ENCODE measurements at regions not wholly inside any gene's neighbourhood (a gene's known extent, or its start where the extent isn't known, plus 50 kb on each side); places are given as distances from the start of the nearest gene placed in this dataset.

GRCh38 chr4:38601244-38601915 lies 62.6 kb upstream of the KLF3 start:
- no peak for DNase-seq (ENCODE audit: low read depth)

- DNase-seq (ENCODE audit: low read depth): no peak
These were observed 62.1 kb upstream of the KLF3 start for GRCh38 chr4:38601916-38602291.

- no peak for DNase-seq (ENCODE audit: low read depth)
These were observed 60.3 kb upstream of the KLF3 start for GRCh38 chr4:38603652-38604051.

DNA sequence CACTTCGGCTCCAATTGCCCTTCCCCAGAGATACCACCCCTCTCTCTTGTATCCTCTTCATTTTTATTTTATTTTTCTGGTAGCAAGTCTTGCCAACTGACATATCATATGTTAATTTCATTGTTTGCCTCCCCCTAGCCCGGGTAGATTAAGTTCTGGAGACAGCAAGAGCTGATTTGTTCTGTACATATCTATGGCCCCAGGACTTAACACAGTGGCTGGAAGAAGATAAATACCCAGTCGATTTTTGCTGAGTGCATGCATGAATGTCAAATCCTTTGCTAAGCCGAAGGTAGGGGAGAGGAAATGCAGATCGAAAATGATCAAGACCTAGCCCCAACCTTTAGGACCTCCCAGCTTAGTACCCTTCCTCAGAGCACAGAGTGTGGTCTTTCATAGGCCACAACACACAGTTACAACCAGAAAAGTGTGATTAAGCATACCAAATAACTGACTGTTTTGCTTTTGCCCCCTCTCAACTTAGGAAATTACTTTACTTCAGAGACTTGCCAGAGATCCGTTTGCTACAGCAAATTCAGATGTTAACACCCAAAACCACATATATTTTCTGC lies 58.7 kb upstream of the KLF3 start:
- no peak for DNase-seq (ENCODE audit: low read depth)

DNA sequence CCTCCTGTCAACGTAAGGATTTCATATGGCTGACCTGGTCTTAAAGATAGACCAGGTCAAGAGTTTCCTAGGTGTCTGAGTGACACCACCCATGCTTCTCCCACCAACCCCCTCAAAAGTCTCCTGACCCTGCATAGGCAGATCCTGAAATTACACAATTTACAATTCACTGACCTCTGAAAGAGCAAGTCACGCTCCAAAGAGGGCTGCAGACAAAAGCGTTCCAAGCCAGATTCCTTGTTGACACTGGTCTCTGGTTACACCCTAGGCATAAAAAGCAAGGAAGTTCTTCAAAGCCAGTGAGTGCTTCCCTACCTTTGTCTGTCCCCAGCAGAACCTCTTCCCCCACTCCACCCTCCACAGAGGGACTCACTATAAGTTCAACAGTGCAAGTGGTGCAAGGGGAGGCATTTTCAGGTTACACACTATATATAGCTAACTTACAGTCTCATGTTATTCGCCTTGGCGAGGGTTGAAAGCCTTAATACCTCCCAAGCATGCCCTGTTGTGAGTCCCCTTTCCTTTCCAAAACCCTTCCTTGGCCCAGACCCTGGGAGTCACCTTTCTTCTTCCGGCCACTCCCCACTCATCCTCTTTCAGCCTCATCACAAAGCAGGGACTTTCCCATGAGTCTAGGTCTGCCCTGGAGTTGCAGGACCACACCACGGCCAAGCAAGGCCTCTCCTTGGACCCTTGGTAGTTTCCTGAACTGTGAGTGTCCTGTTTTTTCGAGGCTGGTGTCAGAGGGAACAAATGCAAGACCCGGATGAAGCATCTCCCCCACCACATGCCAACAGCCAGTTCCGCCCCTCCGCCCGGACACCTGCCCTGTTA lies 58.0 kb upstream of the KLF3 start:
- no peak for DNase-seq (ENCODE audit: low read depth)

DNA sequence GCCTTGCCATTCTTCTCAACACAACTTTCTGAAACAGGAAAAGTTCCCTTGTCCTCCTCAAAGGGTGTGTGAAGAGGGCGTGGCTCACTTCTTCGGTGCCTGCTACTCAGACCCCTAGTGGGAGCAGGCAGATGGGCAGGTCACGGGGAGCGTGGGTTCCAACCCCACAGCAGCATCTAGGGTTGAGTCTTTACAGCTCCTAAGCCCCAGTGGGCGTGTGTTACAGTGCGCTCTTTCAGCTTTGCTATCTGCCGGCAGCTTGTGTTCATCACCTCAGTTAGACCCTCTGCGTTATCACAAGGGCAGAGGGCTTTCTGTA lies 57.5 kb upstream of the KLF3 start:
- no peak for DNase-seq (ENCODE audit: low read depth)

GRCh38 chr4:38609614-38610013 lies 54.4 kb upstream of the KLF3 start:
- DNase-seq (ENCODE audit: low read depth): no peak

- DNase-seq (ENCODE audit: low read depth): no peak
These were observed 53.5 kb upstream of the KLF3 start for GRCh38 chr4:38610521-38610920.

- DNase-seq (ENCODE audit: low read depth): no peak
These were observed 53.0 kb upstream of the KLF3 start for GRCh38 chr4:38610966-38611431.

DNA sequence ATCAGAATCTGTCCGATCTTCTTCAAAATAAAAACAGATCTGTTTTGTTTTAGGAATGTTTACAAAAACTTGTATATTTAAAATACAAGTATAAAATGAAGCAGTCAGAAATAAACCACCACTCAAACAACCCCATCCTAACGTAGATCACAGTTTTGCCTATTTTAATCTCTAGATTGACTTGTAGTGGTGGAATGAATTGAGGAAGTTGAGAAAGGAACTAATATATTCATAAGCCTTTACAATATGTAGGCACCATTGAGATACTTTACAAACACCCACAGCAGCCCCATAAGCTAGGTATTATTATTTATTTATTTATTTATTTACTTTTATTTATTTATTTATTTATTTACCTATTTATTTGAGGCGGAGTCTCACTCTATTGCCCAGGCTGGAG lies 52.3 kb upstream of the KLF3 start:
- DNase-seq (ENCODE audit: low read depth): no peak

GRCh38 chr4:38612646-38613414 lies 51.2 kb upstream of the KLF3 start:
- no peak for DNase-seq (ENCODE audit: low read depth)

All from stimulated activated CD8-positive, alpha-beta memory T cell treated with anti-CD3 and anti-CD28 coated beads, Interleukin-12 subunit alpha, Interleukin-12 subunit beta, amount 100 ng/mL, for 4 hours (primary cell).